ENCODE measurements at regions not wholly inside any gene's neighbourhood (a gene's known extent, or its start where the extent isn't known, plus 50 kb on each side); places are given as distances from the start of the nearest gene placed in this dataset.

DNA sequence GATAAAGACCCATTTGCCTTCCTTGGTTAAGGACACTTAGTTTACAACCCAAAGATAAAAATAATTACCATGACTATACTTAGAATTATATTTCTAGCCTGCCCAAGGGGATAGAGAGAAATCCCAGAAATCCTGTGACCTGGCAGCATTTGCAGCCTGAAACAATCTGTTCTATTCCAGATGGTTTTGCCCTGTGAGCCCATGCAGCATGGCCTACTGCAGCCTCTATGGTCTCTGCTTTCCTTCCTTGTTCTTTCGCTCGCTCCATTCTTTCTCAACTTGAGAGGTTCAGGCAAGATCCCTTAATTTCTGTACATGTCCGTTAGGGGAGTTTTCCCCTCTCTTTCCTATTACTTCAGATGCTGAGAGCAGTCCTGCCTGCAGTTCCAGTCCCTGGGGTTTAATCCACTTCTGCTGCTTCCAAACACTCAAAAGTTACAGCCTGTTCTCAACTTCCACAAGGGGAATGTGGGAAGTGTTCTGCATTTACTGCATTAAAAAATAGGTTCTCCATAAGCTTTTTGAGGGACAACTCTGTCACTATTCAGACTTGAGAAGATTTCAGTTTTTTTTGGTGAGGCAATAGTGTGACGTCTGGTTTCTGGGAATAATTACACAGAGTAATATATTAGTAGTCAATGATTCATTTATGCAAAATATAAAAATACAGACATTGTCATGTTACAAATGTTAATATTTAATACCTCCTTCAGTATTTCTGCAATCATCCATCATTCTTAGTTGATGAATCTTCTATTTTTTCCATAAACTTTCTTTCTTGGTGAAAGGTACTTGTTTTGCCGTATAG is 80.3 kb downstream of the CDCA7 start:
- Histone ChIP-seq H3K27me3 (peaks cover 9% of the 10 kb centered on the region), H3K27ac (no peak overlapping the region), H3K4me3 (no peak overlapping the region), H3K9me3 (no peaks in the 10 kb centered on the region), H3K36me3 (no peaks in the 10 kb centered on the region), H3K4me1 (no peaks in the 10 kb centered on the region)
- WGBS, 2 donors (ENCODE audit: low coverage in 1 of 2) = 61 to 71% methylated on average over 5 of the region's 5 CpGs
- no peak for TF ChIP-seq POLR2A (IDR thresholded peaks at IDR 0.05)
- no peak for TF ChIP-seq POLR2AphosphoS5 (IDR thresholded peaks at IDR 0.05)
- TF ChIP-seq EP300 (IDR thresholded peaks at IDR 0.05) = no peak
- TF ChIP-seq, protein P1, sequence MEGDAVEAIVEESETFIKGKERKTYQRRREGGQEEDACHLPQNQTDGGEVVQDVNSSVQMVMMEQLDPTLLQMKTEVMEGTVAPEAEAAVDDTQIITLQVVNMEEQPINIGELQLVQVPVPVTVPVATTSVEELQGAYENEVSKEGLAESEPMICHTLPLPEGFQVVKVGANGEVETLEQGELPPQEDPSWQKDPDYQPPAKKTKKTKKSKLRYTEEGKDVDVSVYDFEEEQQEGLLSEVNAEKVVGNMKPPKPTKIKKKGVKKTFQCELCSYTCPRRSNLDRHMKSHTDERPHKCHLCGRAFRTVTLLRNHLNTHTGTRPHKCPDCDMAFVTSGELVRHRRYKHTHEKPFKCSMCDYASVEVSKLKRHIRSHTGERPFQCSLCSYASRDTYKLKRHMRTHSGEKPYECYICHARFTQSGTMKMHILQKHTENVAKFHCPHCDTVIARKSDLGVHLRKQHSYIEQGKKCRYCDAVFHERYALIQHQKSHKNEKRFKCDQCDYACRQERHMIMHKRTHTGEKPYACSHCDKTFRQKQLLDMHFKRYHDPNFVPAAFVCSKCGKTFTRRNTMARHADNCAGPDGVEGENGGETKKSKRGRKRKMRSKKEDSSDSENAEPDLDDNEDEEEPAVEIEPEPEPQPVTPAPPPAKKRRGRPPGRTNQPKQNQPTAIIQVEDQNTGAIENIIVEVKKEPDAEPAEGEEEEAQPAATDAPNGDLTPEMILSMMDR (IDR thresholded peaks at IDR 0.05) = no peak
- no peak for ATAC-seq

DNA sequence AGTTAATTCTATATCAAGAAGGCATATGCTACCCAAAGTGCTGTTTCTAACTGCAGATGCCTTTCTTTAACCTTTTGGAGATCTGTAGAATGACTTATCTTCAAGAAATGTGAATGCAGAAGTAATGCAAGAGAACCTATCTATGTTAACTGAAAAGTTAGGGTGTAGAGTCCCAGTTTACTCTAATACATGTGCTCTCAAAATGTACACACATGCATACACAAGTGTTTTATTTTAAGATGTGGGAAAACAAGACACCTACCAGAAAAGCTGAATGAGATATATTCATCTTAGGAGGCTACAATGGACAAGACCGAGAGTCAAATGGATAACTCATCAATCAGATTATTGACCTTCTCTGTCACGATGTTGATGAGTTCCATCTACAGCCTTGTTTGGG is 80.9 kb downstream of the CDCA7 start:
- no peaks in the 10 kb centered on the region for H3K4me1 ChIP-seq
- peaks cover 9% of the 10 kb centered on the region for H3K27me3 ChIP-seq
- no peak overlapping the region for H3K27ac ChIP-seq
- H3K4me3 ChIP-seq = no peak overlapping the region
- H3K36me3 ChIP-seq = no peaks in the 10 kb centered on the region
- 77 to 85% methylated on average over 2 of the region's 2 CpGs for WGBS, 2 donors (ENCODE audit: low coverage in 1 of 2)
- no peaks in the 10 kb centered on the region for H3K9me3 ChIP-seq
- no peak for ATAC-seq
- TF ChIP-seq, protein P1 (IDR thresholded peaks at IDR 0.05) = no peak
- TF ChIP-seq POLR2AphosphoS5 (IDR thresholded peaks at IDR 0.05) (no peak), POLR2A (IDR thresholded peaks at IDR 0.05) (no peak), EP300 (IDR thresholded peaks at IDR 0.05) (no peak)

DNA sequence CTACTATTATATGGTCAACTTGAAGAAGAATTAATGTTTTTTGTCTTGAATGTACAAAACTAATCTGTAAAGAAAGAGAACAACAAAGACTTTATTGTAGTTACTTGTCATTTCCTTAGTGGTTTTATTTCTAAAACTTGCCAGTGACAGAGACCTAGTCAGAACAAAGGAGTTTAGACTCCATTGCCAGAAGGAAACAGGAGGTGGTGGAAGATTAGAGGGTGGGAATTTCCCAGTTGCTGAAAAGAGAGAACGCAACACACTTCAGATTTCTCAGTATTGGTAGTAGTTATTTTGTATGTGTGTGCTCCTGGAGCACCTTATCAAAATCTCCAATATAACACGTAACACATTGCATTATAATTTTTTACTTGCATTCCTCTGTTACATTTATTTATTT is 81.4 kb downstream of the CDCA7 start:
- no peak overlapping the region for H3K27ac ChIP-seq
- no peaks in the 10 kb centered on the region for H3K9me3 ChIP-seq
- no peak for ATAC-seq
- no peak overlapping the region for H3K4me3 ChIP-seq
- peaks cover 8% of the 10 kb centered on the region for H3K27me3 ChIP-seq
- TF ChIP-seq POLR2A (IDR thresholded peaks at IDR 0.05) (no peak), EP300 (IDR thresholded peaks at IDR 0.05) (no peak), POLR2AphosphoS5 (IDR thresholded peaks at IDR 0.05) (no peak)
- TF ChIP-seq, protein P1 (IDR thresholded peaks at IDR 0.05) = no peak
- no peaks in the 10 kb centered on the region for H3K4me1 ChIP-seq
- 79 to 89% methylated on average over 2 of the region's 2 CpGs for WGBS, 2 donors (ENCODE audit: low coverage in 1 of 2)
- no peaks in the 10 kb centered on the region for H3K36me3 ChIP-seq

DNA sequence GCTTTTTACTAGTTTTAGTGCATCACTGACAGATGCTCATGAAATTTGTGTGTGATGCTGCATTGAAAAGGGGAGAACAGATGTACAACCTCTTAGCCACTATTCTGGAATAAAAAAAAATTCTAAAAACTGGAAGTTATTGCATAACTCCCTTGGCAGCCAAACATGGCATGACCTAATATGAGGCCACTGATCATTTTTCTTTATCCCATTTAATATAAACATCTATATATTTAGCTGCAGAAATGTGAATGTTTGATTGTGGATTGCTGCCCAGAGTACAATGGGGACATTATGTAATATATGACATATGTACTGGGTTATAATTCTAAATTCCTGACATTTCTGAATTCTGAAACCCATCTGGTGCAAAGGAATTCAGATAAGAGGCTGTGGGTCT is 86.5 kb downstream of the CDCA7 start:
- no peak for ATAC-seq
- no peaks in the 10 kb centered on the region for H3K27me3 ChIP-seq
- H3K9me3 ChIP-seq = no peaks in the 10 kb centered on the region
- TF ChIP-seq, protein P1 (IDR thresholded peaks at IDR 0.05) = no peak
- H3K4me1 ChIP-seq = peaks cover 0 to 5% (median 0%) of the 10 kb centered on the region in 3 donors
- no peaks in the 10 kb centered on the region for H3K36me3 ChIP-seq
- H3K4me3 ChIP-seq = no peak overlapping the region
- H3K27ac ChIP-seq = no peak overlapping the region

DNA sequence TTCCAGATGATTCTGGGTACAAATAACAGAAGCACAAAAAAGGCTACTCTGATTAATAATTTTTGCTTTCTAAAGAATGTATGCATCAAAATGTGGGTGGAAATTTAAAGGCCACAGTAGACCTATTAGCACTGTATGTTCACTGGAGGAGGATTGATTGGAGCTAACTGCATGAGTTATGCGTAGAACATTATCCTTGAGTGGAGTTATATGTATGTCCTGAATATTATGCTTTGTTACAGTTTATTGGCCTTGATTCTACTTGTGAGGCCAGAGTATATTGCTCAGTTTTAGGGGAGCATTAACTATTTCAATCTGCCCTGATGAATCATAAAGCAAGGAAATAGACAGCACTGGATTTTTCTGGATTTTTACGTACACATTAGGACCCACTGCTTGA is 87.9 kb downstream of the CDCA7 start:
- ATAC-seq = no peak
- H3K36me3 ChIP-seq = no peaks in the 10 kb centered on the region
- 83 to 100% methylated on average over 1 to 2 of the region's 2 CpGs for WGBS, 2 donors (ENCODE audit: low coverage in 1 of 2)

More for the DNA sequence above, 87.9 kb downstream of the CDCA7 start:
- H3K27me3 ChIP-seq = no peaks in the 10 kb centered on the region
- TF ChIP-seq POLR2AphosphoS5 (IDR thresholded peaks at IDR 0.05) (no peak), EP300 (IDR thresholded peaks at IDR 0.05) (no peak), POLR2A (IDR thresholded peaks at IDR 0.05) (no peak)
- TF ChIP-seq, protein P1 (IDR thresholded peaks at IDR 0.05) = no peak
- H3K4me3 ChIP-seq = no peak overlapping the region
- no peak overlapping the region for H3K27ac ChIP-seq
- H3K4me1 ChIP-seq = peaks cover 0 to 5% (median 0%) of the 10 kb centered on the region in 3 donors
- no peaks in the 10 kb centered on the region for H3K9me3 ChIP-seq

All from gastroesophageal sphincter (tissue), 4 donors.